C4-2B (cell line): ENCODE measurements at regions not wholly inside any gene's neighbourhood (a gene's known extent, or its start where the extent isn't known, plus 50 kb on each side); places are given as distances from the start of the nearest gene placed in this dataset.

Experiments
- ZFX ChIP-seq: fragments of 450-650 bp; IDR thresholded peaks from 2 replicates; pipeline ENCODE4 v1.6.1; 2017
- TF ChIP-seq, protein P1 (sequence below): fragments of 450-650 bp; conservative IDR thresholded peaks from 2 replicates; pipeline ENCODE4 v1.5.1; 2017; ENCODE audit warnings: mild to moderate bottlenecking

- TF ChIP-seq, protein P1, sequence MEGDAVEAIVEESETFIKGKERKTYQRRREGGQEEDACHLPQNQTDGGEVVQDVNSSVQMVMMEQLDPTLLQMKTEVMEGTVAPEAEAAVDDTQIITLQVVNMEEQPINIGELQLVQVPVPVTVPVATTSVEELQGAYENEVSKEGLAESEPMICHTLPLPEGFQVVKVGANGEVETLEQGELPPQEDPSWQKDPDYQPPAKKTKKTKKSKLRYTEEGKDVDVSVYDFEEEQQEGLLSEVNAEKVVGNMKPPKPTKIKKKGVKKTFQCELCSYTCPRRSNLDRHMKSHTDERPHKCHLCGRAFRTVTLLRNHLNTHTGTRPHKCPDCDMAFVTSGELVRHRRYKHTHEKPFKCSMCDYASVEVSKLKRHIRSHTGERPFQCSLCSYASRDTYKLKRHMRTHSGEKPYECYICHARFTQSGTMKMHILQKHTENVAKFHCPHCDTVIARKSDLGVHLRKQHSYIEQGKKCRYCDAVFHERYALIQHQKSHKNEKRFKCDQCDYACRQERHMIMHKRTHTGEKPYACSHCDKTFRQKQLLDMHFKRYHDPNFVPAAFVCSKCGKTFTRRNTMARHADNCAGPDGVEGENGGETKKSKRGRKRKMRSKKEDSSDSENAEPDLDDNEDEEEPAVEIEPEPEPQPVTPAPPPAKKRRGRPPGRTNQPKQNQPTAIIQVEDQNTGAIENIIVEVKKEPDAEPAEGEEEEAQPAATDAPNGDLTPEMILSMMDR, result no peak
- TF ChIP-seq ZFX, result no peak
Observed at GRCh38 chr11:29305456-29306232, 711.2 kb downstream of the KCNA4 start.
